SK-N-DZ (cell line): ENCODE measurements at regions not wholly inside any gene's neighbourhood (a gene's known extent, or its start where the extent isn't known, plus 50 kb on each side); places are given as distances from the start of the nearest gene placed in this dataset.

Experiments
- DNase-seq: peaks from one replicate; pipeline ENCODE4 v3.0.0-alpha.2; 2015; ENCODE audit warnings: low spot score

- no peak for DNase-seq
Measured at GRCh38 chr1:5526822-5527551, 465.2 kb downstream of the NPHP4 start.

GRCh38 chr1:5526385-5526750, 465.9 kb downstream of the NPHP4 start:
- DNase-seq: no peak

- no peak for DNase-seq
Measured at GRCh38 chr1:5525597-5526384, 466.4 kb downstream of the NPHP4 start.

GRCh38 chr1:5522531-5523145, 469.6 kb downstream of the NPHP4 start:
- peak; percentile 61 for DNase-seq

GRCh38 chr1:5519366-5520135, 472.7 kb downstream of the NPHP4 start:
- DNase-seq: no peak

- DNase-seq: no peak
Measured at GRCh38 chr1:5516756-5517155, 475.5 kb downstream of the NPHP4 start.

- no peak for DNase-seq
Measured at GRCh38 chr1:5515501-5515900, 476.7 kb downstream of the NPHP4 start.

- peak; percentile 44 for DNase-seq
Measured at GRCh38 chr1:5514527-5515183, 477.6 kb downstream of the NPHP4 start.

GRCh38 chr1:5513846-5514526, 478.2 kb downstream of the NPHP4 start:
- DNase-seq: no peak

GRCh38 chr1:5513179-5513578, 479.0 kb downstream of the NPHP4 start:
- DNase-seq: no peak

GRCh38 chr1:5511381-5512097, 480.7 kb downstream of the NPHP4 start:
- DNase-seq: no peak

- peak; percentile 44 for DNase-seq
Measured at GRCh38 chr1:5509664-5510452, 482.4 kb downstream of the NPHP4 start.

GRCh38 chr1:5508669-5509330, 483.4 kb downstream of the NPHP4 start:
- DNase-seq: no peak

- DNase-seq: no peak
Measured at GRCh38 chr1:5507340-5507739, 484.9 kb downstream of the NPHP4 start.

GRCh38 chr1:5506634-5507033, 485.6 kb downstream of the NPHP4 start:
- DNase-seq: no peak

- no peak for DNase-seq
Measured at GRCh38 chr1:5505944-5506343, 486.3 kb downstream of the NPHP4 start.

- no peak for DNase-seq
Measured at GRCh38 chr1:5504364-5504740, 487.9 kb downstream of the NPHP4 start.

GRCh38 chr1:5503556-5504363, 488.5 kb downstream of the NPHP4 start:
- no peak for DNase-seq
